ENCODE measurements at regions not wholly inside any gene's neighbourhood (a gene's known extent, or its start where the extent isn't known, plus 50 kb on each side); places are given as distances from the start of the nearest gene placed in this dataset.
A peak's percentile ranks its signal among the peaks of the same experiment; 100 is the strongest.

- TF ChIP-seq SIN3A (IDR thresholded peaks at IDR 0.05; ENCODE audit: borderline replicate concordance, insufficient read depth, low read length) (no peak), REST (IDR thresholded peaks at IDR 0.05; ENCODE audit: insufficient read depth in 1 of 2, low read depth in 2 of 2, low read length in 2 of 2) (no peak), FOXP2 (optimal IDR thresholded peaks at IDR 0.05; ENCODE audit: borderline replicate concordance, extremely low read depth, extremely low read length, insufficient read depth) (no peak), POLR2AphosphoS5 (IDR thresholded peaks at IDR 0.05; ENCODE audit: low read depth, low read length) (no peak), TAF1 (IDR thresholded peaks at IDR 0.05; ENCODE audit: borderline replicate concordance, insufficient read depth, low read length) (no peak)
Observed at GRCh38 chr14:71319666-71320065, 412.4 kb downstream of the PCNX1 start.

GRCh38 chr14:71320107-71320733 is 413.0 kb downstream of the PCNX1 start, which contains the start of gene SIPA1L1:
Gene SIPA1L1, plus strand, starts transcription at chr14:71320476.
- TF ChIP-seq TAF1 (IDR thresholded peaks at IDR 0.05; ENCODE audit: borderline replicate concordance, insufficient read depth, low read length) (no peak), POLR2AphosphoS5 (IDR thresholded peaks at IDR 0.05; ENCODE audit: low read depth, low read length) (peak; percentile 75), SIN3A (IDR thresholded peaks at IDR 0.05; ENCODE audit: borderline replicate concordance, insufficient read depth, low read length) (no peak), FOXP2 (optimal IDR thresholded peaks at IDR 0.05; ENCODE audit: borderline replicate concordance, extremely low read depth, extremely low read length, insufficient read depth) (no peak)

- TF ChIP-seq TAF1 (IDR thresholded peaks at IDR 0.05; ENCODE audit: borderline replicate concordance, insufficient read depth, low read length) (no peak), FOXP2 (optimal IDR thresholded peaks at IDR 0.05; ENCODE audit: borderline replicate concordance, extremely low read depth, extremely low read length, insufficient read depth) (no peak), REST (IDR thresholded peaks at IDR 0.05; ENCODE audit: insufficient read depth in 1 of 2, low read depth in 2 of 2, low read length in 2 of 2) (no peak), POLR2AphosphoS5 (IDR thresholded peaks at IDR 0.05; ENCODE audit: low read depth, low read length) (no peak), SIN3A (IDR thresholded peaks at IDR 0.05; ENCODE audit: borderline replicate concordance, insufficient read depth, low read length) (no peak)
Observed at GRCh38 chr14:71320734-71321573, 413.7 kb downstream of the PCNX1 start.

GRCh38 chr14:71321574-71322315 is 414.5 kb downstream of the PCNX1 start:
- TF ChIP-seq FOXP2 (optimal IDR thresholded peaks at IDR 0.05; ENCODE audit: borderline replicate concordance, extremely low read depth, extremely low read length, insufficient read depth) (no peak), POLR2AphosphoS5 (IDR thresholded peaks at IDR 0.05; ENCODE audit: low read depth, low read length) (no peak), REST (IDR thresholded peaks at IDR 0.05; ENCODE audit: insufficient read depth in 1 of 2, low read depth in 2 of 2, low read length in 2 of 2) (no peak), SIN3A (IDR thresholded peaks at IDR 0.05; ENCODE audit: borderline replicate concordance, insufficient read depth, low read length) (no peak), TAF1 (IDR thresholded peaks at IDR 0.05; ENCODE audit: borderline replicate concordance, insufficient read depth, low read length) (no peak)

GRCh38 chr14:71322655-71323250 is 415.5 kb downstream of the PCNX1 start:
- no peak for TF ChIP-seq FOXP2 (optimal IDR thresholded peaks at IDR 0.05; ENCODE audit: borderline replicate concordance, extremely low read depth, extremely low read length, insufficient read depth)
- no peak for TF ChIP-seq REST (IDR thresholded peaks at IDR 0.05; ENCODE audit: insufficient read depth in 1 of 2, low read depth in 2 of 2, low read length in 2 of 2)
- TF ChIP-seq TAF1 (IDR thresholded peaks at IDR 0.05; ENCODE audit: borderline replicate concordance, insufficient read depth, low read length) = no peak
- TF ChIP-seq POLR2AphosphoS5 (IDR thresholded peaks at IDR 0.05; ENCODE audit: low read depth, low read length) = no peak
- TF ChIP-seq SIN3A (IDR thresholded peaks at IDR 0.05; ENCODE audit: borderline replicate concordance, insufficient read depth, low read length) = no peak
